ENCODE measurements at regions not wholly inside any gene's neighbourhood (a gene's known extent, or its start where the extent isn't known, plus 50 kb on each side); places are given as distances from the start of the nearest gene placed in this dataset.

GRCh38 chr11:43071338-43071737, 240.5 kb upstream of the API5 start:
- TF ChIP-seq CTCF (IDR thresholded peaks at IDR 0.05) = no peak
- no peak for TF ChIP-seq POLR2A (IDR thresholded peaks at IDR 0.05)

Data from Peyer's patch (tissue), 4 donors.